Ovary (tissue), 3 donors: ENCODE measurements at regions not wholly inside any gene's neighbourhood (a gene's known extent, or its start where the extent isn't known, plus 50 kb on each side); places are given as distances from the start of the nearest gene placed in this dataset.

Experiments used
- CTCF ChIP-seq, 3 donors: fragments of 450-650 bp in 2 of 3; fragments of 200-600 bp in 1 of 3; IDR thresholded peaks; one replicate each; pipeline versions ENCODE4 v1.5.1 to v1.8.0; 2016 to 2022; ENCODE audit warnings: antibody characterized with exemption in 3 of 3, mild to moderate bottlenecking in 1 of 3
- POLR2A ChIP-seq: fragments of 450-650 bp; IDR thresholded peaks from one replicate; pipeline ENCODE4 v1.6.1; 2017; ENCODE audit warnings: antibody characterized with exemption, mild to moderate bottlenecking, moderate library complexity
- donor health status: DM: no; HTN: no; CAD: no.

- TF ChIP-seq POLR2A (no peak), CTCF (IDR thresholded peaks at IDR 0.05) (no peak)
Observed at GRCh38 chr2:4628998-4629501, 925.7 kb downstream of the DCDC2C start.
